GM12874 (cell line): ENCODE measurements at regions not wholly inside any gene's neighbourhood (a gene's known extent, or its start where the extent isn't known, plus 50 kb on each side); places are given as distances from the start of the nearest gene placed in this dataset.

Experiments
- CTCF ChIP-seq: IDR thresholded peaks from 2 replicates; pipeline ENCODE4 v1.5.1; 2011; ENCODE audit warnings: low read depth, mild to moderate bottlenecking, control low read depth, low read length, moderate library complexity; ENCODE audit not compliant: insufficient read depth

GRCh38 chr6:148044261-148044751 lies 298.3 kb upstream of the SASH1 start:
- no peak for TF ChIP-seq CTCF

GRCh38 chr6:148044921-148045320 lies 297.7 kb upstream of the SASH1 start:
- no peak for TF ChIP-seq CTCF

GRCh38 chr6:148053209-148053608 lies 289.4 kb upstream of the SASH1 start:
- TF ChIP-seq CTCF, result no peak

GRCh38 chr6:148053796-148054195 lies 288.8 kb upstream of the SASH1 start:
- TF ChIP-seq CTCF, result no peak

- TF ChIP-seq CTCF, result no peak
Observed at GRCh38 chr6:148054219-148054618, 288.4 kb upstream of the SASH1 start.

- TF ChIP-seq CTCF, result no peak
Observed at GRCh38 chr6:148055419-148055818, 287.2 kb upstream of the SASH1 start.

- TF ChIP-seq CTCF, result no peak
Observed at GRCh38 chr6:148059869-148060268, 282.8 kb upstream of the SASH1 start.
